ENCODE measurements at regions not wholly inside any gene's neighbourhood (a gene's known extent, or its start where the extent isn't known, plus 50 kb on each side); places are given as distances from the start of the nearest gene placed in this dataset.
"Not testable (repeated sequence)": the region's sequence is repeated elsewhere in the genome, so short reads cannot be mapped to it uniquely, and the experiment has no call there.

GRCh38 chr12:24664161-24664880 is 284.6 kb downstream of the BCAT1 start:
- no peak for DNase-seq

- peak; percentile 84 for DNase-seq
These were observed 287.2 kb downstream of the BCAT1 start for GRCh38 chr12:24661657-24662096.

- no peak for DNase-seq
These were observed 289.9 kb downstream of the BCAT1 start for GRCh38 chr12:24659016-24659415.

- DNase-seq, result not testable (repeated sequence)
These were observed 294.6 kb downstream of the BCAT1 start for GRCh38 chr12:24654344-24654743.

- DNase-seq, result no peak
These were observed 299.3 kb downstream of the BCAT1 start for GRCh38 chr12:24649634-24650033.

- no peak for DNase-seq
These were observed 299.7 kb downstream of the BCAT1 start for GRCh38 chr12:24649209-24649608.

- DNase-seq, result no peak
These were observed 303.6 kb downstream of the BCAT1 start for GRCh38 chr12:24645254-24645653.

GRCh38 chr12:24643120-24644119 is 305.5 kb downstream of the BCAT1 start:
- no peak for DNase-seq

GRCh38 chr12:24639641-24640040 is 309.3 kb downstream of the BCAT1 start:
- no peak for DNase-seq

- no peak for DNase-seq
These were observed 316.4 kb downstream of the BCAT1 start for GRCh38 chr12:24632466-24632865.

- DNase-seq, result peak; percentile 7
These were observed 317.1 kb downstream of the BCAT1 start for GRCh38 chr12:24631676-24632426.

- DNase-seq, result no peak
These were observed 318.0 kb downstream of the BCAT1 start for GRCh38 chr12:24630856-24631255.

- no peak for DNase-seq
These were observed 318.5 kb downstream of the BCAT1 start for GRCh38 chr12:24630446-24630845.

- DNase-seq, result no peak
These were observed 323.8 kb downstream of the BCAT1 start for GRCh38 chr12:24625103-24625502.

GRCh38 chr12:24619954-24620353 is 328.9 kb downstream of the BCAT1 start:
- DNase-seq, result not testable (repeated sequence)

GRCh38 chr12:24617471-24617870 is 331.4 kb downstream of the BCAT1 start:
- no peak for DNase-seq

- no peak for DNase-seq
These were observed 332.9 kb downstream of the BCAT1 start for GRCh38 chr12:24615967-24616411.

- peak; percentile 64 for DNase-seq
These were observed 340.1 kb downstream of the BCAT1 start for GRCh38 chr12:24608637-24609285.

GRCh38 chr12:24608108-24608507 is 340.8 kb downstream of the BCAT1 start:
- DNase-seq, result no peak

- no peak for DNase-seq
These were observed 343.0 kb downstream of the BCAT1 start for GRCh38 chr12:24605916-24606315.

- no peak for DNase-seq
These were observed 343.4 kb downstream of the BCAT1 start for GRCh38 chr12:24605466-24605865.

- DNase-seq, result no peak
These were observed 345.5 kb downstream of the BCAT1 start for GRCh38 chr12:24603371-24603770.

Measured in hematopoietic multipotent progenitor cell treated with erythropoietin and hydrocortisone succinate and interleukin-3 and kit ligand, for 4 days (in vitro differentiated cells).